T-helper 22 cell (primary cell): ENCODE measurements at regions not wholly inside any gene's neighbourhood (a gene's known extent, or its start where the extent isn't known, plus 50 kb on each side); places are given as distances from the start of the nearest gene placed in this dataset.

ENCODE experiments used
- DNase-seq: peaks from one replicate; pipeline ENCODE4 v3.0.0-alpha.2; 2020; ENCODE audit warnings: low read depth

- peak; percentile 2 for DNase-seq
Observed at GRCh38 chr12:48409938-48410337, 59.2 kb upstream of the ZNF641 start.

- no peak for DNase-seq
Observed at GRCh38 chr12:48413388-48413787, 59.0 kb upstream of the ANP32D start.

GRCh38 chr12:48414021-48414420 lies 58.3 kb upstream of the ANP32D start:
- no peak for DNase-seq

- no peak for DNase-seq
Observed at GRCh38 chr12:48419116-48419935, 53.0 kb upstream of the ANP32D start.

GRCh38 chr12:48420039-48420775 lies 52.2 kb upstream of the ANP32D start:
- no peak for DNase-seq

GRCh38 chr12:48422060-48422459 lies 50.3 kb upstream of the ANP32D start:
- no peak for DNase-seq
